ENCODE measurements at regions not wholly inside any gene's neighbourhood (a gene's known extent, or its start where the extent isn't known, plus 50 kb on each side); places are given as distances from the start of the nearest gene placed in this dataset.
A peak's percentile ranks its signal among the peaks of the same experiment; 100 is the strongest.

- Histone ChIP-seq H3K36me3 (ENCODE audit: control insufficient read depth, insufficient read depth, low read length) (no peaks in the 10 kb centered on the region), H2BK120ac (ENCODE audit: low read depth, low read length) (no peak overlapping the region), H3K4me1 (ENCODE audit: control insufficient read depth, insufficient read depth, low read length) (no peaks in the 10 kb centered on the region), H3K9ac (ENCODE audit: low read depth, low read length) (no peak overlapping the region), H2AFZ (replicated peaks; ENCODE audit: low read length, poor library complexity) (no peak overlapping the region), H2BK5ac (ENCODE audit: low read depth, low read length, poor library complexity, severe bottlenecking) (no peak overlapping the region), H3K56ac (ENCODE audit: extremely low read depth, insufficient read depth, low read length) (no peak overlapping the region), H4K91ac (ENCODE audit: insufficient read depth, low read depth, low read length) (no peak overlapping the region), H3K27me3 (ENCODE audit: control insufficient read depth, insufficient read depth, low read length) (no peaks in the 10 kb centered on the region; the same call in 1 of the 2 replicates), H3K4me3 (ENCODE audit: insufficient read depth, low read depth, low read length) (no peak overlapping the region), H3K18ac (ENCODE audit: low read depth, low read length) (peak overlapping the region; percentile 51; the same call in 1 of the 2 replicates), H3K79me1 (ENCODE audit: low read depth in 1 of 2, low read length in 2 of 2) (no peaks in the 10 kb centered on the region), H2BK15ac (ENCODE audit: low read depth, low read length) (no peak overlapping the region), H3K14ac (replicated peaks; ENCODE audit: low read depth, low read length) (no peak overlapping the region), H2AK5ac (ENCODE audit: low read depth, low read length) (no peak overlapping the region), H3K27ac (ENCODE audit: insufficient read depth, low read length) (no peak overlapping the region), H2AK9ac (replicated peaks; ENCODE audit: low read depth, low read length, poor library complexity) (no peak overlapping the region), H4K8ac (ENCODE audit: low read depth in 2 of 2, low read length in 2 of 2) (no peak overlapping the region), H2BK20ac (ENCODE audit: low read depth, low read length) (no peak overlapping the region), H4K20me1 (ENCODE audit: insufficient read depth, low read length) (no peaks in the 10 kb centered on the region), H3K4ac (ENCODE audit: low read depth, low read length) (no peak overlapping the region), H3K23ac (ENCODE audit: low read depth, low read length) (no peak overlapping the region), H3K9me3 (ENCODE audit: control insufficient read depth, insufficient read depth, low read length) (no peaks in the 10 kb centered on the region), H3K4me2 (ENCODE audit: low read depth, low read length) (no peak overlapping the region), H4K5ac (ENCODE audit: low read depth, low read length) (no peak overlapping the region), H3K9me1 (ENCODE audit: insufficient read depth, low read length) (no peaks in the 10 kb centered on the region)
- in situ Hi-C loops (cut with MboI; ENCODE audit: low sequenced_read_pairs), result no loop called here
- dilution Hi-C loops (cut with HindIII; ENCODE audit: low sequenced_read_pairs, unreplicated experiment), result no loop called here
- TF ChIP-seq CTCF (conservative IDR thresholded peaks at IDR 0.05; ENCODE audit: low read depth, low read length), result no peak
- DNase-seq (no peak), ATAC-seq (ENCODE audit: low read depth) (no peak)
- intact Hi-C loops (cut with micrococcal nuclease), result loop anchor here (5.0 kb wide), 1 partner anchor 98 kb away; no protein-coding TSS in a partner anchor
- no CpG with 5 or more reads among the region's 1 CpG for WGBS, 2 experiments (ENCODE audit: extremely low coverage in 2 of 2, insufficient read length in 1 of 2)
- CTCF ChIA-PET, result interaction anchor here (1.3 kb wide), 1 partner anchor 52 kb away, joined by 3 read pairs; no protein-coding TSS in a partner anchor
- no TSS peak for BruUV-seq (replicated peaks)
- POLR2A ChIA-PET (ENCODE audit: unreplicated experiment), result no interaction called here
Observed at GRCh38 chr7:121449735-121450240, 53.7 kb upstream of the FAM3C start.

All from IMR-90 (cell line).